GM12878 (cell line): ENCODE measurements at regions not wholly inside any gene's neighbourhood (a gene's known extent, or its start where the extent isn't known, plus 50 kb on each side); places are given as distances from the start of the nearest gene placed in this dataset.

ENCODE experiments used
- CHD1 ChIP-seq: IDR thresholded peaks from 2 replicates; pipeline ENCODE4 v1.6.1; 2012; ENCODE audit warnings: low read depth, low read length, improper control_type of control experiment
- CTCF ChIP-seq, 3 experiments: IDR thresholded peaks in 2 of 3; conservative IDR thresholded peaks in 1 of 3; 2 replicates each; pipeline ENCODE4 v1.5.1; 2011; ENCODE audit warnings: low read depth in 3 of 3, low read length in 3 of 3, mild to moderate bottlenecking in 3 of 3, control low read depth in 2 of 3, moderate library complexity in 2 of 3, inconsistent platforms in 1 of 3, mixed read lengths in 1 of 3; ENCODE audit not compliant: control insufficient read depth in 2 of 3, insufficient read depth in 1 of 3; ENCODE audit errors: extremely low read depth in 1 of 3
- E4F1 ChIP-seq: fragments of 450-650 bp; IDR thresholded peaks from 2 replicates; pipeline ENCODE4 v1.6.1; 2018; ENCODE audit warnings: borderline replicate concordance, mild to moderate bottlenecking; ENCODE audit not compliant: partially characterized antibody
- FOS ChIP-seq: IDR thresholded peaks from 3 replicates; pipeline ENCODE4 v1.6.1; 2011; ENCODE audit warnings: borderline replicate concordance; ENCODE audit not compliant: insufficient read length; ENCODE audit errors: extremely low read depth
- GATAD2B ChIP-seq: fragments of 450-650 bp; conservative IDR thresholded peaks from 2 replicates; pipeline ENCODE4 v1.6.1; 2017; ENCODE audit warnings: low read depth, mild to moderate bottlenecking, moderate library complexity
- HCFC1 ChIP-seq: fragments of 150-350 bp; IDR thresholded peaks from 2 replicates; pipeline ENCODE4 v1.6.1; 2014; ENCODE audit warnings: low read length
- HSF1 ChIP-seq: fragments of 150-350 bp; IDR thresholded peaks from 2 replicates; pipeline ENCODE4 v1.6.1; 2014; ENCODE audit warnings: mild to moderate bottlenecking, low read depth, low read length
- JUND ChIP-seq: IDR thresholded peaks from 2 replicates; pipeline ENCODE4 v1.6.1; 2012; ENCODE audit warnings: low read depth, mild to moderate bottlenecking, low read length, improper control_type of control experiment, moderate library complexity
- RAD21 ChIP-seq: IDR thresholded peaks from 2 replicates; pipeline ENCODE4 v1.6.1; 2011; ENCODE audit warnings: mild to moderate bottlenecking, low read depth, low read length, moderate library complexity; ENCODE audit not compliant: insufficient read depth
- REST ChIP-seq: IDR thresholded peaks from 2 replicates; pipeline ENCODE4 v1.6.1; 2012; ENCODE audit warnings: mild to moderate bottlenecking, low read depth, low read length
- TAF1 ChIP-seq: IDR thresholded peaks from 2 replicates; pipeline ENCODE4 v1.6.1; 2011; ENCODE audit warnings: mild to moderate bottlenecking, low read depth, low read length, borderline replicate concordance
- USF2 ChIP-seq: IDR thresholded peaks from 2 replicates; pipeline ENCODE4 v1.6.1; 2011; ENCODE audit warnings: low read depth, low read length, improper control_type of control experiment, borderline replicate concordance
- YBX1 ChIP-seq: fragments of 450-650 bp; IDR thresholded peaks from 2 replicates; pipeline ENCODE4 v1.6.1; 2016; ENCODE audit warnings: antibody characterized with exemption

GRCh38 chr3:87855616-87856015, 203.2 kb downstream of the CGGBP1 start:
- no peak for TF ChIP-seq CHD1
- TF ChIP-seq E4F1 = no peak
- no peak for TF ChIP-seq CTCF (IDR thresholded peaks at IDR 0.05 in 2 of 3, conservative IDR thresholded peaks at IDR 0.05 in 1 of 3; ENCODE audit: control insufficient read depth in 2 of 3, extremely low read depth in 1 of 3, insufficient read depth in 1 of 3, low read depth in 3 of 3, low read length in 3 of 3)
- no peak for TF ChIP-seq JUND
- TF ChIP-seq YBX1 = no peak
- TF ChIP-seq TAF1 = no peak
- no peak for TF ChIP-seq HSF1
- TF ChIP-seq USF2 = no peak
- no peak for TF ChIP-seq FOS
- TF ChIP-seq REST = no peak
- no peak for TF ChIP-seq HCFC1
- no peak for TF ChIP-seq GATAD2B
- no peak for TF ChIP-seq RAD21
